SK-N-SH treated with all-trans-retinoic acid at 6 μM for 48 hours (cell line): ENCODE measurements at regions not wholly inside any gene's neighbourhood (a gene's known extent, or its start where the extent isn't known, plus 50 kb on each side); places are given as distances from the start of the nearest gene placed in this dataset.

ENCODE experiments used
- GLIS3 ChIP-seq: fragments of 250-450 bp; sonication (Bioruptor Pico); IDR thresholded peaks from 2 replicates; pipeline ENCODE4 v1.5.0; 2020; ENCODE audit warnings: mild to moderate bottlenecking, moderate library complexity
- RARB ChIP-seq: fragments of 250-450 bp; sonication (Bioruptor Pico); IDR thresholded peaks from 2 replicates; pipeline ENCODE4 v1.8.0; 2021; ENCODE audit warnings: mild to moderate bottlenecking, moderate library complexity
- ZFP3 ChIP-seq: fragments of 250-450 bp; sonication (Bioruptor Pico); IDR thresholded peaks from 2 replicates; pipeline ENCODE4 v1.5.0; 2020; ENCODE audit warnings: mild to moderate bottlenecking, moderate library complexity
- ZNF8 ChIP-seq: fragments of 450-650 bp; formaldehyde crosslinking; IDR thresholded peaks from 2 replicates; pipeline ENCODE4 v1.5.0; 2020; ENCODE audit warnings: mild to moderate bottlenecking, moderate library complexity
- TF ChIP-seq, protein P1 (sequence below): fragments of 250-450 bp; sonication (Bioruptor Pico); IDR thresholded peaks from 2 replicates; pipeline ENCODE4 v1.8.0; 2020; ENCODE audit warnings: mild to moderate bottlenecking, moderate library complexity, borderline replicate concordance

DNA sequence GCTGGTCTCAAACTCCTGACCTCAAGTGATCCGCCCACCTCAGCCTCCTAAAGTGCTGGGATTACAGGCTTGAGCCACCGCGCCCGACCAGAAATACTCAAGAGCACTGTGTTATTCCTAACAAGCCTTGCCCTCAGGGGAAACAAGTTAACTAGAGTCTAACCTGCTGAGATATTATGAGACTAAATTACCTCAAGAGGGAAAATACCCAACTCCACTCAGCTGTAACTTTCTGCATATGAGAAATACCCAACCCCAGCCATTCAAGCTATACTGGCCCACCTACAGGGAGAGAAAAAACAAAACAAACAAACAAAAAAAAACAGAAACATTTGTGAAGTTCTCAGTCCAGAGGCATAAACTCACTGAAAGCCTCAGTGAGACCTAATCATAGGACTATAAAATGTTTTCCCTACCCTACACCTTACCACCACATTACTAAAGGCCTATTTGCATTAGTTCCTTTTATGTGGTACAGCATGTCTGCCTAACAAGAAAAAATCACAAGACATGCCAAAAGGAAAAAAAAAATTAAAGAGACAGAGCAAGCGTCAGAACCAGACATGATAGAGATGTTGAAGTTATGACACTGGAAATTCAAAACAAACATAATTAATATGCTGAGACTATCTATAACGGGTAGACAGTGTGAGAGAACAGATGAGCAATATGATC, 876.0 kb downstream of the FSTL5 start:
- TF ChIP-seq, protein P1, sequence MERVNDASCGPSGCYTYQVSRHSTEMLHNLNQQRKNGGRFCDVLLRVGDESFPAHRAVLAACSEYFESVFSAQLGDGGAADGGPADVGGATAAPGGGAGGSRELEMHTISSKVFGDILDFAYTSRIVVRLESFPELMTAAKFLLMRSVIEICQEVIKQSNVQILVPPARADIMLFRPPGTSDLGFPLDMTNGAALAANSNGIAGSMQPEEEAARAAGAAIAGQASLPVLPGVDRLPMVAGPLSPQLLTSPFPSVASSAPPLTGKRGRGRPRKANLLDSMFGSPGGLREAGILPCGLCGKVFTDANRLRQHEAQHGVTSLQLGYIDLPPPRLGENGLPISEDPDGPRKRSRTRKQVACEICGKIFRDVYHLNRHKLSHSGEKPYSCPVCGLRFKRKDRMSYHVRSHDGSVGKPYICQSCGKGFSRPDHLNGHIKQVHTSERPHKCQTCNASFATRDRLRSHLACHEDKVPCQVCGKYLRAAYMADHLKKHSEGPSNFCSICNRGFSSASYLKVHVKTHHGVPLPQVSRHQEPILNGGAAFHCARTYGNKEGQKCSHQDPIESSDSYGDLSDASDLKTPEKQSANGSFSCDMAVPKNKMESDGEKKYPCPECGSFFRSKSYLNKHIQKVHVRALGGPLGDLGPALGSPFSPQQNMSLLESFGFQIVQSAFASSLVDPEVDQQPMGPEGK (CRISPR knock-in tag) = no peak
- TF ChIP-seq RARB (CRISPR knock-in tag) = no peak
- no peak for TF ChIP-seq ZFP3 (CRISPR knock-in tag)
- no peak for TF ChIP-seq ZNF8
- TF ChIP-seq GLIS3 = no peak
